Esophagus (tissue), 2 donors: ENCODE measurements at regions not wholly inside any gene's neighbourhood (a gene's known extent, or its start where the extent isn't known, plus 50 kb on each side); places are given as distances from the start of the nearest gene placed in this dataset.

Experiments used
- H3K27ac ChIP-seq, 2 donors: one replicate each; pipeline ENCODE4 v1.5.1; 2013; ENCODE audit warnings: low read depth in 2 of 2, mild to moderate bottlenecking in 2 of 2, inconsistent platforms in 1 of 2, low read length in 1 of 2, moderate library complexity in 1 of 2
- H3K27me3 ChIP-seq, 2 donors: one replicate each; pipeline ENCODE4 v1.6.1; 2013; ENCODE audit warnings: low read length in 2 of 2, control low read depth in 1 of 2, mild to moderate bottlenecking in 1 of 2; ENCODE audit not compliant: insufficient read depth in 2 of 2, control insufficient read depth in 1 of 2
- H3K36me3 ChIP-seq, 2 donors: one replicate each; pipeline ENCODE4 v1.6.1; 2013; ENCODE audit warnings: low read length in 1 of 2; ENCODE audit not compliant: control insufficient read depth in 2 of 2, insufficient read depth in 2 of 2
- H3K4me1 ChIP-seq, 2 donors: one replicate each; pipeline ENCODE4 v1.6.1; 2013; ENCODE audit warnings: low read length in 1 of 2; ENCODE audit not compliant: control insufficient read depth in 2 of 2, insufficient read depth in 2 of 2
- H3K4me3 ChIP-seq, 2 donors: one replicate each; pipeline ENCODE4 v1.5.1; 2013; ENCODE audit warnings: low read length in 2 of 2, mild to moderate bottlenecking in 2 of 2, low read depth in 1 of 2, moderate library complexity in 1 of 2
- H3K9me3 ChIP-seq, 2 donors: one replicate each; pipeline ENCODE4 v1.6.1; 2013; ENCODE audit warnings: mild to moderate bottlenecking in 2 of 2, low read depth in 1 of 2, low read length in 1 of 2, moderate library complexity in 1 of 2; ENCODE audit not compliant: control insufficient read depth in 2 of 2, insufficient read depth in 1 of 2
- WGBS, 2 donors: extraction: QIAGEN DNeasy Blood & Tissue Kit; methylation state at CpG; one replicate each; pipeline ENCODE4 v1.1.7; 2013; 5-methylcytosine and 5-hydroxymethylcytosine counted together
- donor health status: healthy with polysubstance abuse.
- donor health status: Bipolar disorder and iron deficiency.

- Histone ChIP-seq H3K36me3 (no peaks in the 10 kb centered on the region), H3K4me3 (no peak overlapping the region), H3K9me3 (no peaks in the 10 kb centered on the region), H3K27ac (no peak overlapping the region), H3K27me3 (no peaks in the 10 kb centered on the region), H3K4me1 (no peaks in the 10 kb centered on the region)
- 16 to 25% methylated on average over 2 of the region's 2 CpGs for WGBS, 2 donors
These were observed 93.5 kb upstream of the ADRA1D start for GRCh38 chr20:4342609-4343008.

GRCh38 chr20:4341804-4342485, 92.9 kb upstream of the ADRA1D start:
- no peak overlapping the region for H3K27ac ChIP-seq
- H3K4me1 ChIP-seq = no peaks in the 10 kb centered on the region
- WGBS, 2 donors = 29 to 46% methylated on average over 6 of the region's 6 CpGs
- H3K36me3 ChIP-seq = no peaks in the 10 kb centered on the region
- H3K9me3 ChIP-seq = no peaks in the 10 kb centered on the region
- no peak overlapping the region for H3K4me3 ChIP-seq
- H3K27me3 ChIP-seq = no peaks in the 10 kb centered on the region

- Histone ChIP-seq H3K9me3 (no peaks in the 10 kb centered on the region), H3K27me3 (no peaks in the 10 kb centered on the region), H3K27ac (no peak overlapping the region), H3K4me1 (peaks cover 0 to 2% of the 10 kb centered on the region in 2 donors), H3K4me3 (no peak overlapping the region), H3K36me3 (no peaks in the 10 kb centered on the region)
- 67 to 76% methylated on average over 1 of the region's 1 CpG for WGBS, 2 donors
These were observed 86.6 kb upstream of the ADRA1D start for GRCh38 chr20:4335722-4336121.

- no peak overlapping the region for H3K27ac ChIP-seq
- H3K4me3 ChIP-seq = no peak overlapping the region
- 72 to 78% methylated on average over 5 of the region's 5 CpGs for WGBS, 2 donors
- peaks cover 0 to 2% of the 10 kb centered on the region in 2 donors for H3K4me1 ChIP-seq
- H3K36me3 ChIP-seq = no peaks in the 10 kb centered on the region
- H3K27me3 ChIP-seq = no peaks in the 10 kb centered on the region
- H3K9me3 ChIP-seq = peaks cover 0 to 1% of the 10 kb centered on the region in 2 donors
These were observed 83.2 kb upstream of the ADRA1D start for GRCh38 chr20:4332121-4332860.

GRCh38 chr20:4330011-4330410, 80.9 kb upstream of the ADRA1D start:
- Histone ChIP-seq H3K27ac (no peak overlapping the region), H3K27me3 (no peaks in the 10 kb centered on the region), H3K4me3 (no peak overlapping the region), H3K9me3 (peaks cover 0 to 6% of the 10 kb centered on the region in 2 donors), H3K4me1 (peaks cover 0 to 2% of the 10 kb centered on the region in 2 donors), H3K36me3 (no peaks in the 10 kb centered on the region)
- WGBS, 2 donors = 77 to 78% methylated on average over 5 of the region's 5 CpGs

GRCh38 chr20:4329232-4329631, 80.1 kb upstream of the ADRA1D start:
- H3K4me1 ChIP-seq = no peaks in the 10 kb centered on the region
- 75 to 76% methylated on average over 5 of the region's 5 CpGs for WGBS, 2 donors
- H3K36me3 ChIP-seq = no peaks in the 10 kb centered on the region
- H3K27me3 ChIP-seq = no peaks in the 10 kb centered on the region
- H3K27ac ChIP-seq = no peak overlapping the region
- no peak overlapping the region for H3K4me3 ChIP-seq
- peaks cover 0 to 6% of the 10 kb centered on the region in 2 donors for H3K9me3 ChIP-seq

- peaks cover 0 to 6% of the 10 kb centered on the region in 2 donors for H3K9me3 ChIP-seq
- no peaks in the 10 kb centered on the region for H3K27me3 ChIP-seq
- H3K4me1 ChIP-seq = no peaks in the 10 kb centered on the region
- H3K4me3 ChIP-seq = no peak overlapping the region
- H3K27ac ChIP-seq = no peak overlapping the region
- no peaks in the 10 kb centered on the region for H3K36me3 ChIP-seq
- 78 to 91% methylated on average over 6 of the region's 6 CpGs for WGBS, 2 donors
These were observed 79.5 kb upstream of the ADRA1D start for GRCh38 chr20:4328541-4328940.

GRCh38 chr20:4327956-4328355, 78.9 kb upstream of the ADRA1D start:
- Histone ChIP-seq H3K4me1 (no peaks in the 10 kb centered on the region), H3K27ac (no peak overlapping the region), H3K36me3 (no peaks in the 10 kb centered on the region), H3K9me3 (peaks cover 0 to 6% of the 10 kb centered on the region in 2 donors), H3K4me3 (no peak overlapping the region), H3K27me3 (no peaks in the 10 kb centered on the region)
- WGBS, 2 donors = 84 to 86% methylated on average over 4 of the region's 4 CpGs

- no peak overlapping the region for H3K4me3 ChIP-seq
These were observed 77.3 kb upstream of the ADRA1D start for GRCh38 chr20:4326195-4327065.

More at GRCh38 chr20:4326195-4327065, 77.3 kb upstream of the ADRA1D start:
- Histone ChIP-seq H3K9me3 (peaks cover 0 to 6% of the 10 kb centered on the region in 2 donors), H3K36me3 (no peaks in the 10 kb centered on the region), H3K27me3 (no peaks in the 10 kb centered on the region), H3K4me1 (no peaks in the 10 kb centered on the region), H3K27ac (no peak overlapping the region)
- 64 to 74% methylated on average over 4 of the region's 4 CpGs for WGBS, 2 donors
